ENCODE measurements at regions not wholly inside any gene's neighbourhood (a gene's known extent, or its start where the extent isn't known, plus 50 kb on each side); places are given as distances from the start of the nearest gene placed in this dataset.

GRCh38 chr5:158207733-158208132 lies 348.8 kb upstream of the CLINT1 start:
- H3K79me2 ChIP-seq (ENCODE audit: low read length): no peaks in the 10 kb centered on the region
- no peaks in the 10 kb centered on the region for H3K27me3 ChIP-seq (ENCODE audit: low read length)
- H3K4me2 ChIP-seq (ENCODE audit: low read depth, low read length, poor library complexity, severe bottlenecking): no peak overlapping the region
- H4K20me1 ChIP-seq (ENCODE audit: insufficient read depth, low read depth, low read length): no peaks in the 10 kb centered on the region
- no peak overlapping the region for H3K4me3 ChIP-seq (ENCODE audit: low read length)
- H3K4me1 ChIP-seq (ENCODE audit: low read length): peaks cover 13% of the 10 kb centered on the region
- DNase-seq: no peak
- H3K36me3 ChIP-seq (ENCODE audit: insufficient read depth, low read length): no peaks in the 10 kb centered on the region
- no peak overlapping the region for H3K27ac ChIP-seq (ENCODE audit: low read length)
- H2AFZ ChIP-seq (ENCODE audit: low read length): no peak overlapping the region
- H3K9me2 ChIP-seq (replicated peaks; ENCODE audit: insufficient read depth, low read length): no peaks in the 10 kb centered on the region; the same call in 1 of the 2 replicates
- H3K9me3 ChIP-seq (ENCODE audit: low read length): no peaks in the 10 kb centered on the region
- H3K9ac ChIP-seq (ENCODE audit: low read length): no peak overlapping the region

- no peak overlapping the region for H2AFZ ChIP-seq (ENCODE audit: low read length)
- no peak overlapping the region for H3K4me3 ChIP-seq (ENCODE audit: low read length)
- H3K9me2 ChIP-seq (replicated peaks; ENCODE audit: insufficient read depth, low read length): no peaks in the 10 kb centered on the region
- DNase-seq: no peak
- no peaks in the 10 kb centered on the region for H3K79me2 ChIP-seq (ENCODE audit: low read length)
- no peak overlapping the region for H3K9ac ChIP-seq (ENCODE audit: low read length)
- no peaks in the 10 kb centered on the region for H3K27me3 ChIP-seq (ENCODE audit: low read length)
- no peaks in the 10 kb centered on the region for H3K36me3 ChIP-seq (ENCODE audit: insufficient read depth, low read length)
- no peaks in the 10 kb centered on the region for H3K9me3 ChIP-seq (ENCODE audit: low read length)
- no peaks in the 10 kb centered on the region for H4K20me1 ChIP-seq (ENCODE audit: insufficient read depth, low read depth, low read length)
- H3K4me1 ChIP-seq (ENCODE audit: low read length): peaks cover 13% of the 10 kb centered on the region
- no peak overlapping the region for H3K27ac ChIP-seq (ENCODE audit: low read length)
- no peak overlapping the region for H3K4me2 ChIP-seq (ENCODE audit: low read depth, low read length, poor library complexity, severe bottlenecking)
Observed at GRCh38 chr5:158205992-158206391, 347.0 kb upstream of the CLINT1 start.

- peaks cover 5% of the 10 kb centered on the region for H4K20me1 ChIP-seq (ENCODE audit: insufficient read depth, low read depth, low read length)
- H3K4me2 ChIP-seq (ENCODE audit: low read depth, low read length, poor library complexity, severe bottlenecking): no peak overlapping the region
- H2AFZ ChIP-seq (ENCODE audit: low read length): no peak overlapping the region
- H3K27ac ChIP-seq (ENCODE audit: low read length): no peak overlapping the region
- no peak overlapping the region for H3K4me3 ChIP-seq (ENCODE audit: low read length)
- no peaks in the 10 kb centered on the region for H3K9me3 ChIP-seq (ENCODE audit: low read length)
- no peaks in the 10 kb centered on the region for H3K36me3 ChIP-seq (ENCODE audit: insufficient read depth, low read length)
- no peaks in the 10 kb centered on the region for H3K9me2 ChIP-seq (replicated peaks; ENCODE audit: insufficient read depth, low read length)
- DNase-seq: peak; percentile 45
- H3K27me3 ChIP-seq (ENCODE audit: low read length): no peaks in the 10 kb centered on the region
- H3K4me1 ChIP-seq (ENCODE audit: low read length): peaks cover 31% of the 10 kb centered on the region
- no peak overlapping the region for H3K9ac ChIP-seq (ENCODE audit: low read length)
- no peaks in the 10 kb centered on the region for H3K79me2 ChIP-seq (ENCODE audit: low read length)
Observed at GRCh38 chr5:158203261-158203660, 344.3 kb upstream of the CLINT1 start.

GRCh38 chr5:158202801-158203200 lies 343.9 kb upstream of the CLINT1 start:
- no peaks in the 10 kb centered on the region for H3K36me3 ChIP-seq (ENCODE audit: insufficient read depth, low read length)
- H2AFZ ChIP-seq (ENCODE audit: low read length): no peak overlapping the region
- H3K4me2 ChIP-seq (ENCODE audit: low read depth, low read length, poor library complexity, severe bottlenecking): no peak overlapping the region
- H4K20me1 ChIP-seq (ENCODE audit: insufficient read depth, low read depth, low read length): peaks cover 8% of the 10 kb centered on the region
- no peak overlapping the region for H3K9ac ChIP-seq (ENCODE audit: low read length)
- H3K4me3 ChIP-seq (ENCODE audit: low read length): no peak overlapping the region
- no peaks in the 10 kb centered on the region for H3K9me2 ChIP-seq (replicated peaks; ENCODE audit: insufficient read depth, low read length)
- H3K79me2 ChIP-seq (ENCODE audit: low read length): no peaks in the 10 kb centered on the region
- H3K9me3 ChIP-seq (ENCODE audit: low read length): no peaks in the 10 kb centered on the region
- peaks cover 34% of the 10 kb centered on the region for H3K4me1 ChIP-seq (ENCODE audit: low read length)
- H3K27me3 ChIP-seq (ENCODE audit: low read length): no peaks in the 10 kb centered on the region
- no peak for DNase-seq
- H3K27ac ChIP-seq (ENCODE audit: low read length): no peak overlapping the region

- DNase-seq: no peak
- Histone ChIP-seq H3K9ac (ENCODE audit: low read length) (no peak overlapping the region), H3K4me3 (ENCODE audit: low read length) (no peak overlapping the region), H3K9me3 (ENCODE audit: low read length) (no peaks in the 10 kb centered on the region), H3K4me1 (ENCODE audit: low read length) (peaks cover 56% of the 10 kb centered on the region), H4K20me1 (ENCODE audit: insufficient read depth, low read depth, low read length) (peaks cover 8% of the 10 kb centered on the region), H3K27me3 (ENCODE audit: low read length) (no peaks in the 10 kb centered on the region), H3K9me2 (replicated peaks; ENCODE audit: insufficient read depth, low read length) (no peaks in the 10 kb centered on the region), H2AFZ (ENCODE audit: low read length) (no peak overlapping the region), H3K36me3 (ENCODE audit: insufficient read depth, low read length) (no peaks in the 10 kb centered on the region), H3K4me2 (ENCODE audit: low read depth, low read length, poor library complexity, severe bottlenecking) (no peak overlapping the region), H3K79me2 (ENCODE audit: low read length) (no peaks in the 10 kb centered on the region), H3K27ac (ENCODE audit: low read length) (no peak overlapping the region)
Observed at GRCh38 chr5:158200619-158201018, 341.7 kb upstream of the CLINT1 start.

- Histone ChIP-seq H3K9me3 (ENCODE audit: low read length) (no peaks in the 10 kb centered on the region), H3K36me3 (ENCODE audit: insufficient read depth, low read length) (no peaks in the 10 kb centered on the region), H3K9me2 (replicated peaks; ENCODE audit: insufficient read depth, low read length) (no peaks in the 10 kb centered on the region), H4K20me1 (ENCODE audit: insufficient read depth, low read depth, low read length) (peaks cover 8% of the 10 kb centered on the region), H3K4me1 (ENCODE audit: low read length) (peaks cover 67% of the 10 kb centered on the region), H3K27me3 (ENCODE audit: low read length) (no peaks in the 10 kb centered on the region), H3K79me2 (ENCODE audit: low read length) (no peaks in the 10 kb centered on the region), H3K9ac (ENCODE audit: low read length) (no peak overlapping the region), H3K4me3 (ENCODE audit: low read length) (peak overlapping the region; percentile 54), H3K4me2 (ENCODE audit: low read depth, low read length, poor library complexity, severe bottlenecking) (peak overlapping the region; percentile 74), H3K27ac (ENCODE audit: low read length) (peak overlapping the region; percentile 81), H2AFZ (ENCODE audit: low read length) (no peak overlapping the region)
- peak; percentile 90 for DNase-seq
Observed at GRCh38 chr5:158198636-158199035, 339.7 kb upstream of the CLINT1 start.

GRCh38 chr5:158195416-158196210 lies 336.7 kb upstream of the CLINT1 start:
- Histone ChIP-seq H3K36me3 (ENCODE audit: insufficient read depth, low read length) (no peaks in the 10 kb centered on the region; the same call in 1 of the 2 replicates), H3K4me1 (ENCODE audit: low read length) (peaks cover 69% of the 10 kb centered on the region), H3K27ac (ENCODE audit: low read length) (peak overlapping the region; percentile 73; the same call in 1 of the 2 replicates), H3K4me3 (ENCODE audit: low read length) (no peak overlapping the region), H2AFZ (ENCODE audit: low read length) (no peak overlapping the region), H3K79me2 (ENCODE audit: low read length) (no peaks in the 10 kb centered on the region), H3K4me2 (ENCODE audit: low read depth, low read length, poor library complexity, severe bottlenecking) (peak overlapping the region; percentile 63), H3K9me2 (replicated peaks; ENCODE audit: insufficient read depth, low read length) (no peaks in the 10 kb centered on the region), H4K20me1 (ENCODE audit: insufficient read depth, low read depth, low read length) (peaks cover 8% of the 10 kb centered on the region), H3K9me3 (ENCODE audit: low read length) (0 out of 2 replicates have a peak, but pooled peaks cover 3% of the 10 kb centered on the region), H3K27me3 (ENCODE audit: low read length) (0 out of 2 replicates have a peak, but pooled peaks cover 2% of the 10 kb centered on the region), H3K9ac (ENCODE audit: low read length) (no peak overlapping the region)
- DNase-seq: no peak

GRCh38 chr5:158194561-158194976 lies 335.6 kb upstream of the CLINT1 start:
- Histone ChIP-seq H3K9ac (ENCODE audit: low read length) (0 out of 2 replicates have a peak overlapping the region, but pooled peaks have one; percentile 31), H3K4me2 (ENCODE audit: low read depth, low read length, poor library complexity, severe bottlenecking) (peak overlapping the region; percentile 63), H3K27ac (ENCODE audit: low read length) (peak overlapping the region; percentile 73), H3K27me3 (ENCODE audit: low read length) (0 out of 2 replicates have a peak, but pooled peaks cover 2% of the 10 kb centered on the region), H2AFZ (ENCODE audit: low read length) (no peak overlapping the region; the same call in 1 of the 2 replicates), H4K20me1 (ENCODE audit: insufficient read depth, low read depth, low read length) (peaks cover 8% of the 10 kb centered on the region), H3K4me3 (ENCODE audit: low read length) (peak overlapping the region; percentile 45), H3K9me2 (replicated peaks; ENCODE audit: insufficient read depth, low read length) (no peaks in the 10 kb centered on the region), H3K36me3 (ENCODE audit: insufficient read depth, low read length) (no peaks in the 10 kb centered on the region; the same call in 1 of the 2 replicates), H3K79me2 (ENCODE audit: low read length) (no peaks in the 10 kb centered on the region), H3K9me3 (ENCODE audit: low read length) (0 out of 2 replicates have a peak, but pooled peaks cover 3% of the 10 kb centered on the region), H3K4me1 (ENCODE audit: low read length) (peaks cover 61% of the 10 kb centered on the region)
- peak; percentile 92 for DNase-seq
